ENCODE measurements at regions not wholly inside any gene's neighbourhood (a gene's known extent, or its start where the extent isn't known, plus 50 kb on each side); places are given as distances from the start of the nearest gene placed in this dataset.

- Histone ChIP-seq H3K27me3 (ENCODE audit: insufficient read depth) (no peaks in the 10 kb centered on the region), H3K27ac (ENCODE audit: low read depth) (no peak overlapping the region), H3K9me2 (ENCODE audit: insufficient read depth) (no peaks in the 10 kb centered on the region), H3K36me3 (ENCODE audit: insufficient read depth) (no peaks in the 10 kb centered on the region), H3K4me2 (no peak overlapping the region), H3K4me1 (ENCODE audit: insufficient read depth) (no peaks in the 10 kb centered on the region; the same call in 1 of the 2 replicates), H3K79me2 (replicated peaks; ENCODE audit: insufficient read depth) (no peaks in the 10 kb centered on the region), H4K20me1 (replicated peaks; ENCODE audit: insufficient read depth) (no peaks in the 10 kb centered on the region), H3F3A (replicated peaks; ENCODE audit: low read depth) (no peaks in the 10 kb centered on the region), H2AFZ (no peak overlapping the region), H3K4me3 (no peak overlapping the region)
- ATAC-seq (no peak), DNase-seq (ENCODE audit: low spot score) (no peak)
- TF ChIP-seq JUNB (IDR thresholded peaks at IDR 0.05; ENCODE audit: unreplicated experiment) = no peak
- TF ChIP-seq CTCF (conservative IDR thresholded peaks at IDR 0.05; ENCODE audit: low read depth in 2 of 2) = no peak
- TF ChIP-seq CREB1 (CRISPR knock-in tag; IDR thresholded peaks at IDR 0.05; ENCODE audit: low read depth) = no peak
- TF ChIP-seq REST (IDR thresholded peaks at IDR 0.05; ENCODE audit: unreplicated experiment) = no peak
- no peak for TF ChIP-seq NANOG (IDR thresholded peaks at IDR 0.05; ENCODE audit: borderline replicate concordance)
- TF ChIP-seq STAT1 (IDR thresholded peaks at IDR 0.05; ENCODE audit: unreplicated experiment) = no peak
- no peak for TF ChIP-seq EZH2 (IDR thresholded peaks at IDR 0.05; ENCODE audit: low read depth, unreplicated experiment)
- TF ChIP-seq POLR2AphosphoS5 (IDR thresholded peaks at IDR 0.05; ENCODE audit: low read depth) = no peak
- TF ChIP-seq EZH2phosphoT487 (IDR thresholded peaks at IDR 0.05; ENCODE audit: unreplicated experiment) = no peak
- TF ChIP-seq ZNF462 (CRISPR knock-in tag; IDR thresholded peaks at IDR 0.05) = no peak
- no peak for TF ChIP-seq ZNF114 (CRISPR knock-in tag; IDR thresholded peaks at IDR 0.05)
- H3K9me3 Mint-ChIP-seq = no peaks in the 10 kb centered on the region
- no peak overlapping the region for H3K4me3 Mint-ChIP-seq
- peaks cover 5% of the 10 kb centered on the region; the same call in 2 of the 3 replicates for H3K4me1 Mint-ChIP-seq
- H3K27ac Mint-ChIP-seq = no peak overlapping the region
- H3K27me3 Mint-ChIP-seq (ENCODE audit: insufficient read depth, low read depth, poor library complexity) = no peaks in the 10 kb centered on the region
- H3K36me3 Mint-ChIP-seq (ENCODE audit: low read depth) = no peaks in the 10 kb centered on the region
Observed at GRCh38 chrX:107573016-107573415, 55.3 kb upstream of the PRPS1 start.
